UCSD-AML1 (cell line): ENCODE measurements at regions not wholly inside any gene's neighbourhood (a gene's known extent, or its start where the extent isn't known, plus 50 kb on each side); places are given as distances from the start of the nearest gene placed in this dataset.
"Not testable (repeated sequence)": the region's sequence is repeated elsewhere in the genome, so short reads cannot be mapped to it uniquely, and the experiment has no call there.

Experiments used
- DNase-seq: peaks from one replicate; lab custom pipeline; 2025; ENCODE audit not compliant: unreplicated experiment; lab: John Stamatoyannopoulos, UW

DNA sequence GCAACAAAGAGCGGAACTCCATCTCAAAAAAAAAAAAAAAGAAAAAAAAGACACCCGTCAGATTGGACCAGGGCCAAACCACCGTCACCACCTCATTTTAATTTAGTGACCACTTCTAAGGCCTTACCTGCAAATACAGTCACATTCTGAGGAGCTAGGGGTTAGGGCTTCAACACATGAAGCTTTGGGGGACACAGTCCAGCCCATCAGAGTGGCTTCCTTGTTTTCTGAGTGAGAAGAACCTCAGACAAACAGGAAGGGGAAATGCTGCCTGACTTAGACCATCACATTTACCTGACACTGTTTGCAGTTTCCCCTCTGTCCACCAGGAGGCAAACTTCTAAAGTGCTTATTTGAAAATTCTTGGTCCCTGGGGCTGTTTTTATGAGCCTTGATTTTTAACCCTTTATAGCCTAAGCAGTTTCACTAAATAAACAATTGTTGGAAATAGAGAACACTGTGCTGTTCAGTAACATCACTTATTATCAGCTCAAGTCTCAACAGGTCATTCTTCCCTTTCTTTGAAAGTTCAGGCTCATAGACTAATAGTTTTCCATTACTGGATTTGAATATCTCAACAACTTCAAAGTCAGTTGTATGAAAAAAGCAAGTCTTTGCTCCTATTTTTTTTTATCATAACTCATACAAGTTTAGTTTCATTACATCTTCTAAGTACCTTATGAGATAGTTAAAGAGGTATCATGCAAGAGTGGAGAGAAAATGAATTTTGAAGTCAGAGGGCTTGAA lies 74.9 kb upstream of the WASF3 start:
- DNase-seq, result peak; percentile 20

DNA sequence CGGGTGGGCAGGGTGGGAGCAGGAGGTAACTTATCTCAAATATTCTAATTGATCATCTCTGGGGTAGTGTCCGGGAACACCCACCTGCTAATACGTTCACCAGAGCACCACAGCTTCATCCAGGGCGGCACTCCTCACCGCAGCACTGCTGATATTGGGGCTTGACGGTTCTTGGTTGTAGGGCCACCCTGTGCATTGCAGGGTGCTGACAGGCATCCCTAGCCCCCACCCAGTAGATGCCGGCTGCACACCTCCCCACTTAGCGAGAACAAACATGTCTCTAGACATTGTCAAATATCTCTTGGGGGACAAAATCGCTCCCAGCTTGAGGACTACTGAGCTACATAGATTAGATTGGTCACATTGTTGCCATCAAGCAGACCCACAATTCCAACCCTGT lies 73.9 kb upstream of the WASF3 start:
- no peak for DNase-seq

DNA sequence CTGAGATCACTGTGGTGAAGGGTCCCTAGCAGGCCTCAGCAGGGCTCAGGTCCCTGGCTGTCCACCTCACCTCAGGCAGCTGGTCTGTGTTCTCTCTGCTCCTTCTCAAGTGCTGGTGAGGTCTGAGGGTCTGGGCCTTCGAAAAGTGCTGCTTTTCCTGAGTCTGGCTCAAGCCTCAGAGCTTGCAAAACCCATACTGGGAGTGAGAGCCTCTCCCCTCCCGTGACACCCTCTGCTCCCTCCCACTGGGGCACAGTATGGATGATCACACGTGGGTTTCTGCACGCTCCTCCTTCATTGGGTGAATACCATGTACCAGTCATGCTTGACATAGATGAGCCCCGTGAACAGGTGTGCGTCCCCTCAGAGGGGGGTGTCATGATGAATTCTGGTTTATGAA lies 73.3 kb upstream of the WASF3 start:
- no peak for DNase-seq

DNA sequence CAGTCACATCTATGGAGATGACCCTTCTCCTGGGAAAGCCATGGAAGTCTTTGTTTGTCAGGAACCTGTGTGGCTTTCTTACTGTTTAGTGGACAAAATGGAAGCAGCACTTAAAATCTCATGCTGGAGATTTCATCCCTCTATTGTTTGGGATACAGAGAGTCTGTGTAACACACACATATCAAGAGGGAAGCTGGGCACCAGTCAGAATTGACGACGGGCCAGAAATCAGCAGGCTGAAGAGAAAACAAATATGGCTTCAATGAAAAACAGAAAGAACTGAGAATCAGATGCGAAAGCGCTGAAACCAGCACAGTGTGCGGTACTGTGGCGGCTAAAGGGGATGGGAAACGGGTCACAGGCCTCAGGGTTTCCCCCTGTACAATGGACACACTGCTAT lies 72.2 kb upstream of the WASF3 start:
- no peak for DNase-seq

DNA sequence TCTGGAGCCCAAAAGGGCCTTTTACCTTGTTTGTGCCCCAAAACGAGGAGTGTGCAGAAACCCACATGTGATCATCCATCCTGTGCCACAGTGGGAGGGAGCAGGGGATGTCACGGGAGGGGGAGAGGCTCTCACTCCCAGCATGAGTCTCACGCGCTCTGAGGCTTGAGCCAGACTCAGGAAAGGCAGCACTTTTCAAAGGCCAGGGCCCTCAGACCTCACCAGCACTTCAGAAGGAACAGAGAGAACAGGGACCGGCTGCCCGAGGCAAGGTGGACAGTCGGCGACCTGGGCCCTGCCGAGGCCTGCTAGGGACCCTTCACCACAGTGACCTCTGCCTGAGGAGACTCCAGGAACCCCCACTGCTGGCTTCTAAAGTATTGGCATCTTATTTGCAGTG lies 71.7 kb upstream of the WASF3 start:
- DNase-seq, result no peak

DNA sequence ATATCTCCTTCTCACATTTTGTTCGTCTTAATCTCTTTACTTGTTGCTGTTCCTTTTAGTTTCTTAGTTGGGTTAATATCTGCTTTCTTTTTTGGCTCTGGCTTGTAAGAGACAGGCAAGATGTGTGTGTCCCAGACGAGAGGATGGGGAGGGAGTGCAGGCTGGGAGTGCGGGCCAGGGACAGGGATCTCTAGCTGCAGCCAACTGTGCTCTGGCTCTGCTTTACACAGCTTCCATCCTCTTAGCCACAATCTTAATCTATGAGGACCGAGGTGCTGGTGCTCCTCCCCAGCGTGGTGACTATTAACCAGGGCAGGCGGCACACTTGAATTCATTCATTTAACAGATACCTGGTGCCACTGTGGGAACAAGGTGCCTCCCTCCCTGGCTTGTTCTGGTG lies 70.9 kb upstream of the WASF3 start:
- no peak for DNase-seq

DNA sequence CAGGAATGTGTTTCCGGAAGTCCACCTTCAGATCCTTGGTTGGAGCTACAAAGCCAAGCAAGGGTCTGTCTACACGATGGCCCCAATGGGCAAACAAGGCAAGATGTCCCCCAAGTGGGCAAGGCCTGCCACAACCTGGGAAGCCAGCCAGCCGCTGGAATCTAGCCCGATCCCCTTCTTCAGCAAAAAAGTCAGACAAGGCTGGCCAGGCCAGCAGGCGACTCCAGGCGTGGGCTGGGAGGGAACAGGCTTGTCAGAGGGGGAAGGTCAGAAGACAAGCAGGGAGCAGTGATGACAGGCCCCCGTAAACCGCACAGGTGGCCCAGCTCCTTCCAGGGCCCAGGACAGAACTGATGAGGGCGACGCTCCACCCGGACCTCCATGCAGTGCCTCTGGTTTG lies 69.7 kb upstream of the WASF3 start:
- DNase-seq, result no peak

DNA sequence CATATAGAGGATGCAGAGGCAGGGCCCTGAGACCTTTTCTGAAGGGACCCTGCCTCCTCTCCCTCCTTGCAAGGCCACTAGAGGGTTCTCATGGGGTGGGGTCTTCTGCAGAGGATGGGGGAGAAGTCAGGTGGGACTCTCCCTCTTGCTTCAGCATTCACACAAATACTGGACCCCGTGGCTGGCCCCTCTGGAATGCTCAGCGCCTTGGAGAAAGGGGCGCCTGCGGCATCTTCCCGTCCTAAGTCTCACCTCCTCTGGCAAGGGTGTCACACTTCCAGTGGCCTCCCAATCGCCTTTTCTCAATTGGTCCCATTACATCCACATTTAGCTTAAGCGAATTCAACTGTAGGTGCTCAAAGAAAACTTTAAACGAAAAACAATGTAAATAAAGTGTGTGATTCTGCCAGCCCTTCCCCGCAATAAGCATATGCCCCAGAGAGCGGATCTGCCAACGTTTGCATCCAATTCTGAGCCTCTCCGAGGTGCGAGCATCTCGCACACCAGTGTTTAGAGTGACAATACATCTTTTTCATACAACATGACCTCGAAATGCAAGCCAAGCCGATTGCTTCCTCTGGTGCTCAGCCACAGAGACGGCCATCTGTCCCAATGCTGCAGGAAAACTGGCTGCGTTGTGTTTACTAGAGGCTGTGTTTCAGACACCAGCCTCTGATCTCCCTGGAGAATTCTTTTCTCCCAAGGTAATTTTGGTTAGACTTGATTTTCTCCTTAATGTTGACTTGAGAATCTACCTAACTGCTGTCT lies 69.1 kb upstream of the WASF3 start:
- DNase-seq, result no peak

DNA sequence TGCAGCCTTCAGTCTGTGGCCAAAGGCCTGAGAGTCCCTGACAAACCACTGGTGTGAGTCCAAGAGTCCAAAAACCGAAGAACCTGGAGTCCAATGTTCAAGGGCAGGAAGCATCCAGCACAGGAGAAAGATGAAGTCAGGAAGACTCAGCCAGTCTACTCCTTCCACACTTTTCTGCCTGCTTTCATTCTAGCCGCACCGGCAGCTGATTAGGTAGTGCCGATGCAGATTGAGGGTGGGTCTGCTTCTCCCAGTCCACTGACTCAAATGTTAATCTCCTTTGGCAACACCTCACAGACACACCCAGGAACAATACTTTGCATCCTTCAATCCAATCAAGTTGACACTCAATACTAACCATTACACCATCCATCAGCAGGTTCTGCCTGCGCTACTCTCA lies 65.2 kb upstream of the WASF3 start:
- not testable (repeated sequence) for DNase-seq

DNA sequence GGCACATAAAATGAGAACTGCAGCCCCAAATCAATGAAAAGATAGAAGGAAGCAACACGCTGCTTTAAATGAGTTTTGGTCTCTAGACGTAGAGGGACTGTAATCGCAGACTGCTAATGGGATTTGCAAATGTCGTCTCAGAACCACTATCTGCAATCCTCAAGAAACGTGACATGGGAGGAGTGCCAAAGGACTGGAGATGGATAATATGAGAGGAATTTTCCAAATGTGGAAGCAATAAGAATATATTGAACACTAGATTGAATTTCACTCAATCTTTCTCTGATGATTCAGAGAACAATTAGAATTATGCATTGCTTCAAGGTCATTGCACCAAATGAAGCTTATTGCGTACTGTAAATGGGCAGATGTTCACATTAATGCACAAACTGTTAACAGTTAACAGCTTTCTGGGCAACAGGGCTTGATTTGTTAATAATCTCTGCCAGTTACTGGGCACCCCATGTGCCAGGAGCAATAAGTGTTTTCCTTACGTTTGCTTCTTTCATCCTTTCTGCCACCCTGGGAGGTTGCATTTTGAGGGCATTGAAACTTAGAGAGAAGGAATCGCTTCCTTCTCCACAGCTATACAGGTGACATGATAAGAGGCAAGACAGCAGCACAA lies 62.8 kb upstream of the WASF3 start:
- no peak for DNase-seq

DNA sequence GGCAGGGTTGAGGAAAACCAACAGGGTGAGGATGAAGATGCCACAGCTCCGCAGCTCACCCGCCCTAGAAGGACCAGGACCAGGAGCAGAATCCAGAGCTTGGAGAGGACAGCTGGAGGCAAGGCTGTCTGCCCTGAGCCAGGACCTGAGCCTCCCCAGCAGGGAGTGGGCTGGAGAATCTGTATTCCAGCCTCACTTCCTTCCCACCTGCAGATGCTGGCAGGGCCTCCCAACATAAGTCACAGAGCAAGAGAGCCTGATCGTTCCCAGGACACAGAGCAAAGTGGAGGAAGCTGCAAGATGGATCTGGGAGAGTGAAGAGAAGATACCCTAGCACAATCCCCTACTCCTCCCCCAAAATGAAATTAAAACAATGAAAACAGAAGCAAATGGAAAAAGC lies 61.7 kb upstream of the WASF3 start:
- no peak for DNase-seq

DNA sequence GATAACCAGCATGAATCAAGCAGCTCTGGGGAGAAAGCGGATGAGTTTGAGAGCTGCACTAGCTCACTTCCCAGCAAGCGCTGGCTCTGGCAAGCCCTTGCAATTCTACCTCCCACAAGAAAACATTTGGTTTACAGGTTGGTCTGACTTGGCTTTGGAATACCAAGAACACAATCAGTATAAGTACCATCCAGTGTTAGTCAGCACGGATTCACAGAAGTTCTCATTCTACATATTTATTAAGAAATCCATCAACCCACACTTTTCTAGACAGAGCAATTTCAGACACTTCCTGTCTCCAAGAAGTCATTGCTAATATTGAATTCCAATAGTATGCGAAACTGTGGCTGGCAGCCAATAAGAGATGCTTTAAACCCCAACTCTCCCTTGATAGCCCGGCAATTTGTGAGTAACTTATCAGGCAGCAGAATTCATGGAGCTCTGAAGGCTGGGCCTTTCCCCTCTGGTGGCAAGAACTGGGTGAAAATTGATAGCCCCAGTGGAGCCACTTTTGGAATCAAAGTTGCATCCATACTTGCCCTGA lies 59.4 kb upstream of the WASF3 start:
- no peak for DNase-seq

DNA sequence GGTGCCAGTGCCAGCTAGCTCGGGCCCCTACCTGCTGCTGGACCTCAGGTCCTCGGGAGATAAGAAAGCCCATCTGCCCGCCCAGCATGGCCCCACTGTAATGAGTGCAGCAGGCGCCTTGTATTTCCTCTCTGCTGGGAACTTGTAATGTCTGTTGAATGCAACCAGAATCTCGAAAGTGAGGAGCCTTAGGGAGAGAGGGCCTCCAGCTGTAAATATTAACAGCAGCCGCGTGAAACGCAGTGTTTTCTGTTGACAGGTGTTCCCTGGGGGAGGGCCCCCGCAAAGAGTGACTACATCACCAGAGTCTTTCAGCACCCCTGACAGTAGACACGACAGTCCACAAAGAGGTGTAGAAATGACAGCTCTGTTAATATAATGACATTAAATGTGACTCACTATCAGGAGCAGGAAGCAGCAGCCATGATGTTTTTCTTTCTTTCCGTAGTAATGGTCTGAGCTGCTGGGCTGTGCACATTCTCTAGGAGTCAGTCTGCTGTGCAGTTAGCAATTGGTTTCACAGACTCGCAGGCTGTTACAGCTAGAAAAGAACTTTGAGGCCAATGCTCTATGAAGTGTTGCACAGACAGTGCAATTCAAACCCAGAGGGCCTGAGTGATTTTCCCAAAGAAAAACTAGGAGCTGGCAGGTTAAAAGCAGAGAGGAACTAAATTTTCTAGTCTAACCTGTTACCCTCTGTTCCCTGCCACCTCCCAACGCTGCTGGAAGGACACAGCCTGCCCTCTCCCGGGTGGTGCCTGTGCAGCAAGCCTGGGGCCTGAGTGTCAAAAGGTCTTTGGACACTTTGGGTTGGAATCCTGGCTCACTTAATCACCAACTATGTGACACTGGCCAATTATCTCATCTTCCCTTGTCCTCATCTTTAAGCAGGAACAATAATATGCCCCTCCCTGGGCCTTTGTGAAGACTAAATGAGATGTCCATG lies 58.6 kb upstream of the WASF3 start:
- no peak for DNase-seq

DNA sequence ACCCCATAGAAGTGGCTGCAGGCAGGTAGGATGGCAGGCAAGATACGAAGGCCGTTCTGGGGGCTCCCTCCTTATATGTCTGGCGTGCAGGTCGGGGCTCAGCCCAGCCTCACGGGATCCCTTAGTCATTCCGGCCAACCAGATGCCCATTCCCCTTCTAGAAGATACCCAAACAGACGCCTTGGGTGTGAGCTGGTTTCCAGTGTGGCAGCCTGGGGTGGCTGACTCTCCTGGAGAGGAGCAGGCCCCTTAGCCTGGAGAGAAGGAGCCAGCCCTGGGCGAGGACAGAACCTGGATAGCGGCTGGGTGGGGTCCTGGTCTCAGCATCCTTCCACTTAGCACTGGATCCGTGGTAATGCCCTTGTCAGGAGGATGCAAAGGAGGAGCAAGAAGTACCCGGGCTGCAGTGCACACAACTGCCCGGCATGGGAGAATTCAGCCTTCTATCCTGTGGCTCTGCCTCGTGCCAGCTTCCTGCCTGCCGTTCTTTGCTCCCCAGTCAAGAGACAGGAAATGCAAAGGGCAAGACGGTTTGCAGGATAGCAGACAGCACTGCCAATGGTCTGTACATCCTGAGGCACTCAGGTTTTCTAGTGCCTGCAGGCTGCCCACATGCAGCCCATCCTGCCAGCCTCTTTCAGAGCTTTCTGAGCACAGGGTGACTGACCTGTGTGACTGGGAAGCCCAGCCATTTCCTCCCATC lies 56.7 kb upstream of the WASF3 start:
- peak; percentile 19 for DNase-seq

DNA sequence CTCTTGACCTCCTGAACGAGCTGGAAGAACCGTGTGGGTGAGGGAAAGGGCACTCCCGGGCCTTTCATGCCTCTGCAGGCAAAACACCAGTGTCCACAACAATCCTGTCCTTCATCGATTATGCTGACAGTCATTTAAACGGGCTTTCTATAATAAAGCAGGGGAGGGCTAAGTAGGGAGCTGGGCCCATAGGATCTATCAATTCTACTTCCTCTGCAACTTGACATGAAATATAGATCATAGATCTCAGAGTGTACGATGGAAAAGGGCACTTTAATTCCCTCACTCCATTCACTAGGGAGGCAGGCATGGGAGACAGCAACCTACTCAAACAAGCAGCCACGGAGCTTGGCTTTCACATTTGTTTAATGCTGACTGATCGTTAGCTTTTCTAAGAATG lies 55.8 kb upstream of the WASF3 start:
- DNase-seq, result no peak

DNA sequence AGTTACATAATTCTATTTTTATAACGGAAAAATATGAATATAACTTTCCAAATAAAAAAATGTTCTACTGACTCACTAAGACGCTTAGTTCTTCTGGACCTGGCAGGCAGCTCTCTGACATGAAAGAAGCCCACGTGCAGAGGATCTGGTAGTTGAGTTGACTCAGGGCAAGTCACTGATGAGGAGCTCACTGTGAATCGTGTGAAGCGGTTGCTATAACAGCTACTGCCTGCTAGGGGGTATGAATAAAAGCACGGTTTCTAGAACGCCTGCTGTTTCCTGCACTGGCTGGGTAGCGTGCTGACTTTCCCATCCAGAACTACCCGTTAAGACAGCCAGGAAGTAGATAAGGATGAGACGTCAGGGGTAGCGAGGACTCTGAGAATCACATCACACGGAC lies 54.7 kb upstream of the WASF3 start:
- peak; percentile 18 for DNase-seq

DNA sequence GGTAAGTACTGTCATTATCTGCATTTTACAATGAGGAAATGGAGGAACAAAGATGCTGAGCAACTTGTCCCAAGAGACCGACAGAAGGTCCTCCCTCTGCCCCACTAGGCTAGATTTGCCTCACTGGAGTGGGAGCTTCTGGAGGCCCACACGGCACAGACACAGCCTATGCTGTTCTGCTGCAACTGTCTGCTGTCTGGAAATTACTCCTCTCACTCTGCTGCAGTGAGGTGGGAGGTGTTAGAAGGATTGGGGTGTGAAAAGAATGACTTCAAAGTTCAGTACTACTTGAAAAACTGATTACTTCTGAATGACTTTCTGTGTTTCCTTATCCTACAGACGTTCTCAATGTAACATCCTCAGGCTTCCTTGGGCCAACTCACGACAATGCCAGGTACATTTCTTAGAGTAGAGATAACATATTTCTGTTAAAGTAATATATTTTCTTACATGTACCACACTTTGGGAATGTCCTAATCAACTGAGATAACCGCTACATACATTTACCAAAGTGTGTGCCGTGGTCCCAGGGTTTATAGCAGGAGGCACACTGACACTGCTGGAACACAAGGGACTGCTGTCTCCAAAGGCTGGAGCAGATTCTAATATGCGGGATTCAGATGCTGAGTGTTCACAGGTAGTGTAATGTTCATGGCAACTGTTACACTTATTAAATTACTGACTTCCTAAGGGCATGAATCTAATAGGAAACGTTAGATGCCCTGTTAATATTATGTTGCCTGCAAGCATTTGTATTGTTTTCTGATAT lies 53.5 kb upstream of the WASF3 start:
- DNase-seq, result no peak
